CD4-positive, alpha-beta T cell treated with Interleukin-4 for 4 hours (primary cell): ENCODE measurements at regions not wholly inside any gene's neighbourhood (a gene's known extent, or its start where the extent isn't known, plus 50 kb on each side); places are given as distances from the start of the nearest gene placed in this dataset.
"Not testable (repeated sequence)": the region's sequence is repeated elsewhere in the genome, so short reads cannot be mapped to it uniquely, and the experiment has no call there.

Experiments
- DNase-seq: peaks from one replicate; pipeline ENCODE4 v3.0.0-alpha.2; 2020

- DNase-seq: no peak
Observed at GRCh38 chr2:3899536-3900155, 196.3 kb downstream of the DCDC2C start.

DNA sequence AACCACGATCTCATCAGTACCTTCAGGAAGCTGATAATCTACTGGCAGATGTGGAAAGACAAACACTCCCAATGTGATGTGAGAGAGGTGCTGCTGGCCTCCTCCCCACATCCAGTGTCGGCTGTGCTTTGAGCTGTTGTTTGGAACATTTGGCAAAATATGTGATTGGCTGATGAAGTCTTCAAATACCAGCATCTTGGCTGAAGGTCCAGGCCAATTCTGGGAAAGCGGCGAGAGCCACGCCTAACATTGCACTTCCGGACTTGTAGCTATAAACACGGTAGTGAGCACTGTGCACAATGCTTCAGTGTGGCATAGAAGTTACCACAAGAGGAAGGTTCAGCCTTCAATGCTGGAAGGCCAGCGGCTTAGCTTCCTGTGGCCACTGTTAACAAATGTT lies 198.8 kb downstream of the DCDC2C start:
- DNase-seq: no peak

GRCh38 chr2:3904061-3904460 lies 200.7 kb downstream of the DCDC2C start:
- no peak for DNase-seq

DNA sequence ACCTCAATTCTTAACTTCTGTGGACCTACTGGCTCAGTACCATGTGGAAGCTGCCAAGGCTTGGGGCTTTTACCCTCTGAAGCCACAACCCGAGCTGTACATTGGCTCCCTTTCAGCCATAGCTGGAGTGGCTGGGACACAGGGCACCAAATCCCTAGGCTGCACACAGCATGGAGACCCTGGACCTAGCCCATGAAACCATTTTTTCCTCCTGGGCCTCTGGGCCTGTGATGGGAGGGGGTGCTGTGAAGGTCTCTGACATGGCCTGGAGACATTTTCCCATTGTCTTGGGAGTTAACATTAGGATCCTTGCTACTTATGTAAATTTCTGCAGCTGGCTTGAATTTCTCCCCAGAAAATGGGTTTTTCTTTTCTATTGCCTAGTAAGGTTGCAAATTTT lies 205.1 kb downstream of the DCDC2C start:
- DNase-seq: not testable (repeated sequence)

DNA sequence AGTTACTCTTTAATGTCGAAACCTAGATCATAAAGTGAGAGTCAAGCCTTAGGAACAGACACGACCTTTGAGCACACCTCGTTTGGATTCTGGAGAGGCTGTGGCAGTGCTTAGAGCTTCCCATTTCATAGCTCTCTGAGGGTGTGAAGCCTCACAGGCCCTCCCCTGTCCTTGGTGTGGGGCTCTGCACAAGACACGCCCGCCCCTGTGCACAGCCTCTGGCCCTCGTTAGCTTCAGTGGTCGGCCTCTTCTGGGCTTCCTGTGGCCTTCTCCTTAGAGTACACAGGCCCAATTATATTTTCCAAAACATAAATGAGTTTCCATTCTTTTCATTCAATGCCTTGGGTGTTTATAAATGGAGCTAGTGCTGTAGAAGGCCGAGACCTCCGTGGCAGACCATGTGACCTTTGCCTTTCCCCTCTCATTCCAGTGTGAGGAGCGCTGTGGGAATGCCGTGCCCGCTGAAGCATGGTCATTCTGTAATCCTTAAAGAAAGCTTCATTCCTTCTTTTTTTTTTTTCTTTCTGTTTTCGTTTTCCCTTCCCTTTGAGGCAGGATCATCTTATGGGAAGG lies 208.6 kb downstream of the DCDC2C start:
- DNase-seq: no peak

- DNase-seq: no peak
Observed at GRCh38 chr2:3913166-3913565, 209.8 kb downstream of the DCDC2C start.

DNA sequence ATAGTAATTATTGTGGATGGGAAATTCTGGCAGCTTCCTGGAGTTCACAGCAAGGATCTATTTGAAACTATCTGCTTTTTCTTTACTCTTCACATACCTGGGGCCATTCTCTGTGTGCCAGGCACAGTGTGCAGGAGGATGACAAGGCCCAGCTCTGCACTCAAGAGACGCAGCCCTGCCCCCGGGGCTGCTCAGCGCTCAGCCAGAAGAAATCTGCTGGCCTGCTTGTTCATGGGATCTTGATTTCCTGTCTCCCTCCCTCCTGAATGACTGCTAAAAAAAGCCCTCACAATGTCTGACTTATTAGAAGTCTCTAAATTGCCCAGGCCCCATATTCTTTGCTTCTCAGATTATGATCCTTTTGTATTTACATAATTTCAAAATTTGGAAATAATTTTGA lies 210.9 kb downstream of the DCDC2C start:
- DNase-seq: no peak

DNA sequence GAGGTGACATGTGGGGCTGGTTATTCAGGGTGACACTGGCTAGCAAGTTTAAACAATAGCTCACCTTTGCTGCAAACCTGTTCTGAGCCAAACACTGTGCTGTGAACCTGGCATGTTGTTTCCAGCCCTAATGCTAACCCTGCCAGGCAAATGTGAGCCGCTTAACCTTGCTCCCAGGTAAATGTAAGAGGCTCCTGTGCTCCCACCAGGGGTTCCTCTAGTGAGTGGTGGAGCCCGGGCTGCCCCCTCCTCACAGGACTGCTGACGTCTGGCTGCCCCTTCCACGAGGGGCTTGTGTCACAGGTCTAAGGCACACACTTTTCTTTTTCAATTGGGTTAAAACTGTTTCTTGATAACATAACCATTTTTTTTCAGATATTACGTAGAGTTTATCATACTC lies 223.7 kb downstream of the DCDC2C start:
- DNase-seq: no peak

DNA sequence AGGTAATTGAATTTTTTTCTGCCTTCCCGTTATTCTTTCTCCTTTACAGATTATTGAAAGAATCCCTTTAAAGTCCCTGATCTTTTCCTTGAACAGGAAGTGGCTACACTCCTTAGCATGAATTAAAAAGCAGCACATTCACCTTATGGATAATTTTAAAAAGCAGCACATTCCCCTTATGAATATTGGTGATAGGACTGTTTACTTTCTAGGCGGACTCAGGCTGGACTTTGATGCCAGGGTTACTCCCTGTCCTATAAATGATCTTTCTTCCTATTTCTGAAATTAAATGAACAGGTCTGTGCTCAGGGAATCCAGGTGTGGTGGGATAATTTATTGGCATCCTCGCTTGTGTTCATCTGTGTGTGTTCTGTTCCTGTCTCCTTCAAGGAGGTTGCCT lies 226.0 kb downstream of the DCDC2C start:
- no peak for DNase-seq

GRCh38 chr2:3930246-3930645 lies 226.9 kb downstream of the DCDC2C start:
- no peak for DNase-seq

DNA sequence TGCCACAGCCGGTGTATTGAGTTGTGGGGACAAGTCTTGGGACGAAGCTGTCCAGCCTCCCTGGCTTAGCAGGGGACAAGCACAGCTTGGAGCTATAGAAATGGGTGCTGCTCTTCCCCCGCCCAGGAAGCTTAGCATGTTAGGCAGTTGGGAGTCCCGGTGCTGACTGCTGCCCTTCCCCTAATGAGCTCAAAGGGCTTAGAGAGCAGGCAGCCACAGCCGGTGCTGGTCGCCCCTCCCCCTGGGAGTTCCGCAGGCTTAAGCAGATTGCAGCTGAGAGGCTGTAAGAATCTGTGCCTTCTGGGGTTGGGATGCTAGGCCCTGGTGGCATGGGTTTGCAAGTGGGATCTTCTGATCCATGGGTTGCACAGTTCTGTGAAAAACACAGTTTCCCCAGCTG lies 237.3 kb downstream of the DCDC2C start:
- DNase-seq: no peak

GRCh38 chr2:3942841-3943240 lies 239.5 kb downstream of the DCDC2C start:
- no peak for DNase-seq

- no peak for DNase-seq
Observed at GRCh38 chr2:3944071-3944470, 240.7 kb downstream of the DCDC2C start.

GRCh38 chr2:3944841-3945240 lies 241.5 kb downstream of the DCDC2C start:
- no peak for DNase-seq

DNA sequence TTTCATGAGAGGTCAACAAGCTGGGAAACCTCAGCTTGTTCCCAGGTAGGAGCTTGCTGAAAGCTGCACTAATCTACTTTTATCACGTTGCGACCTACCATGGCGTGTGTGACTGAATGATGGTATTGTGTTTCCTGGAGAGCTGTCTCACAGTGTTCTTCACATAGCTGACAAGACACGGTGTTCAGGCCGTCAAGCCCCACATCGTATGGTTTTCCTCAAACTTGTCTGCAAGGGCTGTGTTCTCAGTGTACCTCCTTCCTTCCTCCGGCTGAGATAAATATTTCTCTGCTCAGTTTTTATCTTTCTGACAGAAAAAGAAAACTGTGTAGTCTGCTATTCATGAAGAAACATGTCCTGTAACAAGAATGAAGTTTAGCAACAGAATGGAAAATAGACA lies 244.8 kb downstream of the DCDC2C start:
- no peak for DNase-seq

- DNase-seq: no peak
Observed at GRCh38 chr2:3951131-3951954, 248.0 kb downstream of the DCDC2C start.

GRCh38 chr2:3952866-3953516 lies 249.6 kb downstream of the DCDC2C start:
- no peak for DNase-seq

DNA sequence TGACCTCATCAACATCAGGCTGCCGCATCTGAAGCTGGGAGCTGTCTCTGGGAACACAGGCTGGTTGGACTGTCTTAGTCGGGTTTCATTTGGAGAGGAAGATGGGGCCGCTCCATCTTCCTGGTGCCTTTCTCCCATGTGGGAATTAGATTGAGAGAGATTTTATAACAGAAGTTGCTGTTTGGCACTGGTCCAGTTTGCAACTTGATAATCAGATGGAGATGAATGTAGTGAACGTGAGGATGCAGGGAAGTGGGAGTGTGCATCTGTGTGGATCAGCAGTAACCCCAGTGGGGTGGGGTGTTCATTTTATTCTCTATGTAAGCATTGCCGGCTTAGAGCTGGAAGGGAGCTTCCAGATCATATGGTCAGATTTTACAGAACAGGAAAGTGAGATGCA lies 250.9 kb downstream of the DCDC2C start:
- DNase-seq: no peak

GRCh38 chr2:3956406-3956805 lies 253.0 kb downstream of the DCDC2C start:
- no peak for DNase-seq

- DNase-seq: no peak
Observed at GRCh38 chr2:3956892-3957291, 253.5 kb downstream of the DCDC2C start.

DNA sequence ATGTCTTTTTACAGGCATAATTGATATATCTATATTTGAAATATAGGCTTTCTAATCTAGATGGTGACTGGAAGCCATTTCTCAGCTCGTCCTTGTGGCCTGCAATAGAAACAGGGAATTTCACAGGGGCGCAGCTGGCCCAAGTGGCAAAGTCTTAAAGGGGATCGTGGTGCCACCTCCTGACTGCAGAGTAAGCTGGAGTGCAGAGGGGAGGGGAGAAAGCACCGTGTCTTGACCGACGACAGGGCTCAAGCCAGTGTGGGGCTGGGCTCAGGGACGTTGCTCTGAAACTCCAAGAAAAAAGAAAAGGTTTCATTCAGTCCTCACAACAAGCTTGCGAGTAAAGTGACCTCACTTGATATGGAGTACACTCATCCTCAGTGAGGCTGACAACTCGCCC lies 255.1 kb downstream of the DCDC2C start:
- DNase-seq: no peak

DNA sequence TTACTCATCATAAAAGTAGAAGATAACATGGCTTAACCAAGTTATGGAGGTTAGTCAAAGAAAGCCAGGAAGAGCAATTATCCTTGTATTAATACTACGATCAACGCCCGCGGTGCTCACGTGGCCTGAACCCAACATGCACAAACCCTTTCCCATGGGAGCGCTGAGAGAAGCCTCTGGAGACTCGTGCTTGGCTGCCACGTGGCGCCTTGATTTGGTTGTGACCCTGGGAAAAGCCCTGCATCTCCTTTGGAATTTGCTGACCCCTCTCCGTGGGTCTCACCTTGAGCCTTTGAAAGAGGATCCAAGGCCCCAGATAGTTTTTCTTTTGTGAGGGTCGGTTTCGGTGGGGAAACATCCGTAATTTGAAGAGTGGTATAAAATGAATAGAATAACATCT lies 255.6 kb downstream of the DCDC2C start:
- no peak for DNase-seq

DNA sequence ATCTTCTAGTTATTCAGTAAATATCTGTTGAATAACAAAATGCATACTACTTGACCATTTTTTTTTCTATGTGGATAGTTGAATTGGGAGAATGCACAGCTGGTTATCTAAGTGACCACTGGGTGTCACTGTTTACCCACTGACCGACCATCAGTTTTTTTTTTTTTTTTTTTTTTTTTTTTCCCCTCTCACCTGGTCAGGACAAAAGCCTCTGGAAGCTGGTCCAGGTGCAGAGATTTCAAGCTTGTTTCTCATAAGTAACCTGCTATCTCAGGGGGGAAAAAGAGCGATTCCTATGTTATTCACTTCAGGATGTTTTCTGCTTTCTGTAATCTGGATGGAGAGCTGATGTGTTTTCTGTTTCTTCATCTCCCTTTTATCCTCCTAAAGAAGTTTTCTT lies 256.0 kb downstream of the DCDC2C start:
- DNase-seq: no peak

GRCh38 chr2:3960106-3960505 lies 256.7 kb downstream of the DCDC2C start:
- DNase-seq: no peak
